ENCODE measurements at regions not wholly inside any gene's neighbourhood (a gene's known extent, or its start where the extent isn't known, plus 50 kb on each side); places are given as distances from the start of the nearest gene placed in this dataset.

- TF ChIP-seq CTCF (IDR thresholded peaks at IDR 0.05; ENCODE audit: low read depth, low read length) = no peak
- H3K4me3 ChIP-seq (ENCODE audit: low read depth, low read length) = no peak overlapping the region
Observed at GRCh38 chr1:219757890-219758289, 145.0 kb upstream of the ZC3H11B start.

GRCh38 chr1:219755234-219755633, 142.3 kb upstream of the ZC3H11B start:
- H3K4me3 ChIP-seq (ENCODE audit: low read depth, low read length) = no peak overlapping the region
- TF ChIP-seq CTCF (IDR thresholded peaks at IDR 0.05; ENCODE audit: low read depth, low read length) = no peak

- TF ChIP-seq CTCF (IDR thresholded peaks at IDR 0.05; ENCODE audit: low read depth, low read length) = no peak
- no peak overlapping the region for H3K4me3 ChIP-seq (ENCODE audit: low read depth, low read length)
Observed at GRCh38 chr1:219754767-219755166, 141.9 kb upstream of the ZC3H11B start.

- no peak overlapping the region for H3K4me3 ChIP-seq (ENCODE audit: low read depth, low read length)
- no peak for TF ChIP-seq CTCF (IDR thresholded peaks at IDR 0.05; ENCODE audit: low read depth, low read length)
Observed at GRCh38 chr1:219753914-219754313, 141.0 kb upstream of the ZC3H11B start.

GRCh38 chr1:219752645-219753044, 139.7 kb upstream of the ZC3H11B start:
- TF ChIP-seq CTCF (IDR thresholded peaks at IDR 0.05; ENCODE audit: low read depth, low read length) = no peak
- no peak overlapping the region for H3K4me3 ChIP-seq (ENCODE audit: low read depth, low read length)

- no peak for TF ChIP-seq CTCF (IDR thresholded peaks at IDR 0.05; ENCODE audit: low read depth, low read length)
- no peak overlapping the region for H3K4me3 ChIP-seq (ENCODE audit: low read depth, low read length)
Observed at GRCh38 chr1:219751870-219752507, 139.1 kb upstream of the ZC3H11B start.

- H3K4me3 ChIP-seq (ENCODE audit: low read depth, low read length) = no peak overlapping the region
- TF ChIP-seq CTCF (IDR thresholded peaks at IDR 0.05; ENCODE audit: low read depth, low read length) = no peak
Observed at GRCh38 chr1:219749370-219749769, 136.5 kb upstream of the ZC3H11B start.
